NCI-H187 (cell line): ENCODE measurements at regions not wholly inside any gene's neighbourhood (a gene's known extent, or its start where the extent isn't known, plus 50 kb on each side); places are given as distances from the start of the nearest gene placed in this dataset.
"Not testable (repeated sequence)": the region's sequence is repeated elsewhere in the genome, so short reads cannot be mapped to it uniquely, and the experiment has no call there.

Experiments
- DNase-seq, 2 experiments: peaks; one replicate each; lab custom pipeline; 2025; lab: John Stamatoyannopoulos, UW

DNA sequence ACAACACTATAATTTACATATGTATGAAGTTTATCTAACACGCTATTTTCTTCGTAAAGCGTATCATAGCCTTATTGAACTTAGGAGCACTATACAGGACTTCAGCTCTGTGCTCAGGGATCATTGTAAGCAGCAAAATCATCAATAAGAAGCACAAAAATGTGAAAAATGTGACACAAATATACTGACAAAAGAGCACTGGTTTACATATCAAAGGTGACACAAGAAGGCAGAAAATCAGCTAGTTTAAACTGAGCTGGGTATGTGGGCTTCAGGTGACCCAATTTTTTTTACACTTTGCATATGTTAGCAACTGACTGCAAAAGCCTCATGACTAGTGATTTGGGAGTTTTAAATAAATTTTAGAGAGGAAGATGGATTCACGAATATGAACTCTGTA lies 215.2 kb upstream of the CHORDC1 start:
- no peak for DNase-seq

DNA sequence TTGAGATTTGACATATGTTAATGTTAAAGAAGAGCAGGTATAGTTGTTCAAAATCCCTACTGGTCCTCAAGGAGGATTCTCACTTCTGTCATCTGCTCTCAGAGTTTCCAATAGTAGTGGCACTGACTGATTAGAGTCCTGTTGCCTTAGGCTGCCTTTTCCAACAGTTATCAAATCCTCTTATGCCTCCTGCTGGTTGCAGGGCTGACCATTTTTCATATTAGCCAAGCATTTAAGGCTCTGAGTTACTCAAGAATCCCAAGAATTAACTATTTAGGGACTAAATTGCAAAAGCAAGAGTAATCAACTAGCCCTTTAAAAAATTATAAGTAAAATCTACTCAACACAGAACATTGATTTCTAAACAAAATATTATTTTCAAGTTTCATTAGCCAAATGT lies 212.0 kb upstream of the CHORDC1 start:
- DNase-seq = no peak

DNA sequence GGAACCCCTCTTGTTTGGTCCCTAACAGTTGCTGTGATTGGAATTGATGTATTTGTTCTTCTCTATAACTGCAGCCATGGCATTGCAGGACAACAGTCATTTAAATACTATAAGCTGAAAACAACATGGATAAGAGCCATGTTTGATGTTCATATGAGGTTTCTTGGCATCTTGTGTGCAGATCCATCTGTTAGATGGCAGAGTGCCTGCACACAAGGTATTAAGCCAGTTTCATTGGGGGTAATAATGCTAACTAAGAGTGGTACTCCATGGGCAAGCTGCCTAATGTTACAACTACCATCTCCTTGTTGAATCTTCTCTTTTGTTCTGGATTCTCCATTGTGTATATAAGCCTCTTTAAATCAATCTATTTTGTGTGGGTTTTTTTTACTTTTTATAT lies 206.0 kb upstream of the CHORDC1 start:
- DNase-seq = no peak

DNA sequence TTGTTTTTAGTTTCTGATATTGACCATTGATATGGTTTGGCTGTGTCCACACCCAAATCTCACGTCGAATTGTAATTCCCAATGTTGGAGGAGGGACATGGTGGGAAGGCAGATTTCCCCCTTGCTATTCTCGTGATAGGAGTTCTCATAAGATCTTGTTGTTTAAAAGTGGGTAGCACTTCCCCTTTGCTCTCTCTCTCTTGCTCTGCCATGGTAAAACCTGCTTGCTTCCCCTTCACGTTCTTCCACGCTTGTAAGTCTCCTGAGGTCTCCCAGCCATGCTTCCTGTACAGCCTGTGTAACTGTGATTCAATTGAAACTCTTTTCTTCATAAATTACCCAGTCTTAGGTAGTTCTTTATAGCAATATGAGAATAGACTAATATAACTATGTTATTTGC lies 203.6 kb upstream of the CHORDC1 start:
- no peak for DNase-seq

- no peak for DNase-seq
These were observed 200.5 kb upstream of the CHORDC1 start for GRCh38 chr11:90423378-90423777.

DNA sequence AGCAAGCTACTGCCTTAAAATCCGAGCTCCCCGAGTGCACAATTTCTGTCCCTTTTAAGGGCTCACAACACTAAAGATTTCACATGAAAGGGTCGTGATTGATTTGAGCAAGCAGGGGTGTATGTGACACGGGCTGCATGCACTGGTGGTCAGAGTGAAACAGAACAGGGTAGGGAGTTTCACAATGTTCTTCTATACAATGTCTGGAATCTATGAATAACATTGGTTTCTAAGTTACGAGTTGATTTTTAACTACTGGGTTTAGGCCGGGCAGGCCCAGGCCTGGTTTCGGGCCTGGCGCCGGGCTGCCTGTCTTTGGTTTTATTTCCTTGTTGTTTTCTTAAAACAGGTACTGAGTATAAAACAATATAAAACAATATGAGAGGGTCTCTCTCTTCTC lies 199.9 kb upstream of the CHORDC1 start:
- DNase-seq = not testable (repeated sequence)

- no peak for DNase-seq
These were observed 191.4 kb upstream of the CHORDC1 start for GRCh38 chr11:90414221-90414620.

DNA sequence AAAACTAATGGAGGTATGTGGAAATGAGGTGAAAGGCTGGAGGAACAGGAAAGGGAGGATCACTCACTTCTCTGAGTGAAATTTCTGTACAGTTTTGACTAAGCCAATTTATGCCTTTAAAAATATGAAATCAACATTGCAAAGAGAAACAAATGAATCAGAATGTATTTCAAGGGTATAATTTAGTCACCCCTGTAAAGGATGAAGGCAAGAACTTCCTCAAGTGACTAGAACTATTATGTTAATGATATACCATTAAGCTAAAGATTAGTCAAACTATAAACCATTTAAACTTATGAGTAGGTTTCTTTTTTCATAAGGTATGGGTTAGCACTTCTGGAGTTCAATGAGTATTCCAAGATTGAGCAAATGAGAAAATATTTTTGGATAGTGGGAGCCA lies 184.5 kb upstream of the CHORDC1 start:
- no peak for DNase-seq

- no peak for DNase-seq
These were observed 169.8 kb upstream of the CHORDC1 start for GRCh38 chr11:90392692-90393091.

DNA sequence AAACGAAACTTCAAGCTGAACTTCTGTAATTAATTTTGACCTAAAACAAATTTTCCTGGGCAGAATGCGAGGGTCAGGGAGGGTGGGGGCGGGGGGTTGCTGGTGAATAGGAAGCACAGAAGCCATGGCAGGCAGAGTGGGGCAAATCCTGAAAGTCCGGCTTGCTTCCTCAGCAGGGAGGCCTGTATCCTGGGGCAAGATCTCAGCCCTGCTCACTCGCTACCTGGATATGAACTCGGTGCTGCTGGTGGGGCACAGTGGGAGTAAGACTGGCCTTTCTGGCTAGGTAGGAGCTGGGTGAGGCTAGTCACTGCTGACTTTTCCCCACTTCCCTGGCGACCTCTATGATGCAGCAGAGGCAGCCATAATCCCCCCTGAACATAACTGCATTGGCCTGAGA lies 168.9 kb upstream of the CHORDC1 start:
- DNase-seq = no peak

- DNase-seq = no peak
These were observed 157.4 kb upstream of the CHORDC1 start for GRCh38 chr11:90380206-90380605.

- DNase-seq = no peak
These were observed 151.1 kb upstream of the CHORDC1 start for GRCh38 chr11:90373971-90374370.

DNA sequence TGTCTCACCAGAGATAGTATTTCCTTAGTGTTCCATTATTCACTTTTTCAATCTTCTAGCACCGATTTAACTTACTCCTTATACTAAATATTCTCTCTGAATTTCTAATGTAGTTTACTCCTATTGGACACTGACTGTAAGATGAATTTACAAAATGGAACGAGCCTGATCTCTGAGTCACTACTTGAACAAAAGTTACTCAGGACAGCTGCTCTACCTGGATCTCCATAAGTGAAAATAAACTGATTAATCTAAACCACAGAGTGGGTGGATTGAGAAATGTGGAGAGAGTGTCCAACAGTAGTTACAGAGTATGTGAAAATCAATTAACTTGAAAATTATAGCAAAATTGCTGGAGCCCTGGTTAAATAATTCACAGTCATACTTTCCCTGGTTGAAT lies 141.7 kb upstream of the CHORDC1 start:
- DNase-seq = no peak

- DNase-seq = no peak
These were observed 140.9 kb upstream of the CHORDC1 start for GRCh38 chr11:90363739-90364138.

GRCh38 chr11:90355200-90355599 lies 132.4 kb upstream of the CHORDC1 start:
- DNase-seq = no peak

DNA sequence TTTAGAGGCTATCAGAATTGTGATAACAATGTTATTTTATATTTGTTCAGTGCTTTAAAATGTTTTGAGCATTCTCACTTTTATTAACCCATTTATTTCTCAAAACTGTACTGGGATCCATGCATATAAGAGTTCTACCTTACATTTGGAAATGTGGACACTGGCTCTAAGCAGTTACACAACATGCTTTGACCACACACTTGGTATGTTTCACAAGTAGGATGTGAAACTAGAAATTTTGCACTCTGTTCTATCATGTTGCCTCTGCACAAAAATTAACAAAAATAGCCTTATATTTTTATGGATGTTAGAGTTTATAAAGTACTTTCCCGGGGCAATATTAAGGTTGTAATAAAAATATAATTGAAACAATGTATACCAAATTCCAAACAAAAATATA lies 126.9 kb upstream of the CHORDC1 start:
- DNase-seq = no peak

GRCh38 chr11:90344546-90344945 lies 121.7 kb upstream of the CHORDC1 start:
- no peak for DNase-seq

DNA sequence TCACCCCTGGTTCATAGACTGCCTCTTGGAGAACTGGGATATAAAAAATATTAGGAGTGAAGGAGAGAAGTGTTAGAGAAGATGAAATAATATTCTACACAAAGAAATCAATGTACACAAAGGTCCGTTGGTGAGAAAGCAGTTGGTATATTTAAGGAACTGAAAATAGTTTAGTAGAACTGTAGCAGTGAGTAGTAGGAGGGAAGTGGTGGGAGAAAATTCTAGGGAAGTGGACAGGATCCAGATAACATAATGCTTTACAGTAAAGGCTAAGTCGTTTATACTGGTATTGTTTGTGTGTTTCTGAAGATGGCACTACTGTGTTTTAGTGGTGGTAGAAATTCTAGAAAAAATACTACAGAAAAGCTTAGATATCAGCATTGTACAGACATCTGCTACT lies 120.8 kb upstream of the CHORDC1 start:
- no peak for DNase-seq

DNA sequence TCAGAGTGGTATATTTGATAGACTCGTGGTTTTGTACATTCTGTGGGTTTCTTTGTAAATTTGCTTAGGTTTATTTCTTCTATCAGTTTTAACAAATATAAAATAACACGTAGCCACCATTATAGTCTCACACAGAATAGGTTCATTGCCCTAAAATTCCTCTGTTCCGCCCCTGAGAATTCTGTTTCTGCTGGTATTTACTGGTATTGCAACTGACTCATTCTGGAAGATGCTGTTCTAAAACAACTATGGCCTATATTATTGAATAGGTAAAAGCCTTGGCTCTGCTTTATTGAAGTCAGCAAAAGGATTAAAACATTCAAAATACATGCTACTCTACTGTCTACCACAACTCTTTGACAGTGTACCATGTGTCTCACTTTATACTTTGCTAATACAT lies 119.1 kb upstream of the CHORDC1 start:
- DNase-seq = no peak

- DNase-seq = no peak
These were observed 109.6 kb upstream of the CHORDC1 start for GRCh38 chr11:90332415-90332814.

GRCh38 chr11:90330632-90331031 lies 107.8 kb upstream of the CHORDC1 start:
- no peak for DNase-seq

DNA sequence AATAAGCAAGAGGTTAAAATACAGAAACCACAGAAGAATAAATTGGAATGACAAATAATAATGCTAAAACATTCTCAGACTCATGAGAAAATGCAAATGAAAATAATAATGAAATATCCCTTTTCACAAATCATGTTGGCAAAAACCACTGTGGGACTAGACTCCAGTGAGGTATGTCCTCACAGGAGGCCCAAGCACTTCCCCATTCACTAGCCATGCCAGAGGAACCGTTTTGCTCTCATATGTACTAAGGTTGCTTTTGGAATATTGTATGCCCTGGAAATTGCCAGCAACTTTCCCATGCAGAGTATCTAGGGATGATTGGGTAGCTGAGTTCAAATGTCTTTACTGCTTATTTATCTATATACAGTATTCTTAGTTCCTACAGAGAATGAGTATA lies 106.2 kb upstream of the CHORDC1 start:
- no peak for DNase-seq

DNA sequence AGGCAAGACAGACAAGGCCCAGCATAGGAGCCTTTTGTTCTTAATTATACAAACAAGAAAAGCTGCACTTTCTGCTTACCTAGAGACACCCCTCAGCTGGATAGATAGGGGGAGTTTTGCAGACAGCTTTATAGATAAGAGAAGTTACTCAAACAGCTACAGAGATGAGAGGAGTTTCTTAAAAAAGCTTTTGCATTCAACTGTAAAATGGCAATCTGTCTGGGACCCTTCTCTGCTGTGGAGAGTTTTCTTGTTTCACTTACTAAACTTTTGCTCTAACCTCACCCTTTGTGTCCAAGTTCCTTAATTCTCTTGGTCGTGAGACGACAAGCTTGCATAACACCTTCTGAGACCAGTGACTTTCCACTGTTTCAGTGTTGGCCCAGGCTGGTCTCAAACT lies 103.8 kb upstream of the CHORDC1 start:
- no peak for DNase-seq

DNA sequence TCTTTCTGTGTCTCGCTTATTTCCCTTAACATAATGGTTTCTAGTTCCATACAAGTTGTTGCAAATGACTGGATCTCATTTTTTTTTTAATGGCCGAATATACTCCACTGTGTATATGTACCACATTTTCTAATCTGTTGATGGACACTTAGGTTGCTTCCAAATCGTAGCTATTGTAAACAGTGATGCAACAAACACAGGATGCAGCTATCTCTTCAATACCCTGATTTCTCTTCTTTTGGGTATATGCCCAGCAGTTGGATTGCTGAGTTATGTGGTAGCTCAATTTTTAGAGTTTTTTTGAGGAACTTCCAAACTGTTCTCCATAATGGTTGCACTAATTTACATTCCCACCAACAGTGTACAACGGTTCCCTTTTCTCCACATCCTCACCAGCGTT lies 100.4 kb upstream of the CHORDC1 start:
- no peak for DNase-seq

- DNase-seq = no peak
These were observed 98.2 kb upstream of the CHORDC1 start for GRCh38 chr11:90321018-90321417.
